ENCODE measurements at regions not wholly inside any gene's neighbourhood (a gene's known extent, or its start where the extent isn't known, plus 50 kb on each side); places are given as distances from the start of the nearest gene placed in this dataset.
A peak's percentile ranks its signal among the peaks of the same experiment; 100 is the strongest.

- H3K27ac Mint-ChIP-seq: no peak overlapping the region
- no peaks in the 10 kb centered on the region for H3K4me1 Mint-ChIP-seq (ENCODE audit: low read depth in 2 of 2)
- H3K4me3 Mint-ChIP-seq: no peak overlapping the region
Measured at GRCh38 chr15:93249623-93250022, 160.6 kb upstream of the RGMA start.

GRCh38 chr15:93247466-93248121, 158.6 kb upstream of the RGMA start:
- Mint-ChIP-seq H3K27ac (no peak overlapping the region), H3K36me3 (no peaks in the 10 kb centered on the region), H3K4me1 (ENCODE audit: low read depth in 2 of 2) (no peaks in the 10 kb centered on the region), H3K27me3 (peaks cover 21 to 26% of the 10 kb centered on the region in 2 donors), H3K4me3 (no peak overlapping the region), H3K9me3 (no peaks in the 10 kb centered on the region)
- no peak for ATAC-seq
- no peak for DNase-seq (ENCODE audit: low spot score)

More at GRCh38 chr15:93249623-93250022, 160.6 kb upstream of the RGMA start:
- DNase-seq (ENCODE audit: low spot score) (no peak), ATAC-seq (no peak)
- Mint-ChIP-seq H3K9me3 (no peaks in the 10 kb centered on the region), H3K27me3 (peaks cover 20 to 26% of the 10 kb centered on the region in 2 donors), H3K36me3 (no peaks in the 10 kb centered on the region)

GRCh38 chr15:93246266-93247242, 157.5 kb upstream of the RGMA start:
- H3K4me1 Mint-ChIP-seq (ENCODE audit: low read depth in 2 of 2): no peaks in the 10 kb centered on the region
- H3K27ac Mint-ChIP-seq: no peak overlapping the region
- H3K27me3 Mint-ChIP-seq: peaks cover 21 to 26% of the 10 kb centered on the region in 2 donors
- ATAC-seq: no peak
- no peak for DNase-seq (ENCODE audit: low spot score)
- H3K4me3 Mint-ChIP-seq: no peak overlapping the region
- no peaks in the 10 kb centered on the region for H3K9me3 Mint-ChIP-seq
- H3K36me3 Mint-ChIP-seq: no peaks in the 10 kb centered on the region

GRCh38 chr15:93245661-93246042, 156.6 kb upstream of the RGMA start:
- no peaks in the 10 kb centered on the region for H3K36me3 Mint-ChIP-seq
- H3K27me3 Mint-ChIP-seq: peaks cover 18 to 26% of the 10 kb centered on the region in 2 donors
- H3K9me3 Mint-ChIP-seq: no peaks in the 10 kb centered on the region
- H3K4me1 Mint-ChIP-seq (ENCODE audit: low read depth in 2 of 2): no peaks in the 10 kb centered on the region
- no peak for DNase-seq (ENCODE audit: low spot score)
- H3K27ac Mint-ChIP-seq: no peak overlapping the region
- no peak overlapping the region for H3K4me3 Mint-ChIP-seq
- no peak for ATAC-seq

- H3K36me3 Mint-ChIP-seq: no peaks in the 10 kb centered on the region
Measured at GRCh38 chr15:93244696-93245660, 156.0 kb upstream of the RGMA start.

GRCh38 chr15:93243573-93243972, 154.6 kb upstream of the RGMA start:
- H3K4me3 Mint-ChIP-seq: no peak overlapping the region
- ATAC-seq (no peak), DNase-seq (ENCODE audit: low spot score) (no peak)
- no peaks in the 10 kb centered on the region for H3K4me1 Mint-ChIP-seq (ENCODE audit: low read depth in 2 of 2)
- peaks cover 13 to 20% of the 10 kb centered on the region in 2 donors for H3K27me3 Mint-ChIP-seq
- H3K9me3 Mint-ChIP-seq: no peaks in the 10 kb centered on the region
- no peaks in the 10 kb centered on the region for H3K36me3 Mint-ChIP-seq
- H3K27ac Mint-ChIP-seq: no peak overlapping the region

More at GRCh38 chr15:93244696-93245660, 156.0 kb upstream of the RGMA start:
- peaks cover 18 to 26% of the 10 kb centered on the region in 2 donors for H3K27me3 Mint-ChIP-seq
- H3K27ac Mint-ChIP-seq: no peak overlapping the region
- H3K9me3 Mint-ChIP-seq: no peaks in the 10 kb centered on the region
- no peaks in the 10 kb centered on the region for H3K4me1 Mint-ChIP-seq (ENCODE audit: low read depth in 2 of 2)
- no peak overlapping the region for H3K4me3 Mint-ChIP-seq
- DNase-seq (ENCODE audit: low spot score): no peak
- peak in 1 of 2 donors; percentile 38 for ATAC-seq

- Mint-ChIP-seq H3K27ac (no peak overlapping the region), H3K27me3 (peaks cover 10 to 22% of the 10 kb centered on the region in 2 donors), H3K4me3 (no peak overlapping the region), H3K9me3 (no peaks in the 10 kb centered on the region), H3K4me1 (ENCODE audit: low read depth in 2 of 2) (no peaks in the 10 kb centered on the region), H3K36me3 (no peaks in the 10 kb centered on the region)
- no peak for ATAC-seq
- no peak for DNase-seq (ENCODE audit: low spot score)
Measured at GRCh38 chr15:93241696-93242585, 152.9 kb upstream of the RGMA start.

- Mint-ChIP-seq H3K9me3 (no peaks in the 10 kb centered on the region), H3K4me3 (no peak overlapping the region), H3K27ac (no peak overlapping the region), H3K27me3 (peaks cover 21 to 34% of the 10 kb centered on the region in 2 donors), H3K36me3 (no peaks in the 10 kb centered on the region), H3K4me1 (ENCODE audit: low read depth in 2 of 2) (peaks cover 6 to 9% of the 10 kb centered on the region in 2 donors)
- ATAC-seq: no peak
- no peak for DNase-seq (ENCODE audit: low spot score)
Measured at GRCh38 chr15:93239993-93240392, 151.0 kb upstream of the RGMA start.

- H3K4me1 Mint-ChIP-seq (ENCODE audit: low read depth in 2 of 2): peaks cover 6 to 9% of the 10 kb centered on the region in 2 donors
- no peak for DNase-seq (ENCODE audit: low spot score)
- no peak overlapping the region for H3K4me3 Mint-ChIP-seq
- H3K9me3 Mint-ChIP-seq: no peaks in the 10 kb centered on the region
- peaks cover 21 to 38% of the 10 kb centered on the region in 2 donors for H3K27me3 Mint-ChIP-seq
- ATAC-seq: no peak
- no peak overlapping the region for H3K27ac Mint-ChIP-seq
- no peaks in the 10 kb centered on the region for H3K36me3 Mint-ChIP-seq
Measured at GRCh38 chr15:93239591-93239990, 150.6 kb upstream of the RGMA start.

- H3K9me3 Mint-ChIP-seq: no peaks in the 10 kb centered on the region
- no peak overlapping the region for H3K4me3 Mint-ChIP-seq
- H3K36me3 Mint-ChIP-seq: no peaks in the 10 kb centered on the region
- ATAC-seq (no peak), DNase-seq (ENCODE audit: low spot score) (no peak)
- peaks cover 6 to 9% of the 10 kb centered on the region in 2 donors for H3K4me1 Mint-ChIP-seq (ENCODE audit: low read depth in 2 of 2)
- H3K27me3 Mint-ChIP-seq: peaks cover 24 to 38% of the 10 kb centered on the region in 2 donors
- H3K27ac Mint-ChIP-seq: no peak overlapping the region
Measured at GRCh38 chr15:93238641-93239040, 149.6 kb upstream of the RGMA start.

- Mint-ChIP-seq H3K27me3 (peaks cover 28 to 47% of the 10 kb centered on the region in 2 donors), H3K9me3 (no peaks in the 10 kb centered on the region), H3K4me1 (ENCODE audit: low read depth in 2 of 2) (peaks cover 7 to 9% of the 10 kb centered on the region in 2 donors), H3K36me3 (no peaks in the 10 kb centered on the region), H3K27ac (peak overlapping the region in 1 of 2 donors; percentile 29), H3K4me3 (peak overlapping the region; percentile 52)
- ATAC-seq (peak in 1 of 2 donors; percentile 64), DNase-seq (ENCODE audit: low spot score) (no peak)
Measured at GRCh38 chr15:93235926-93236780, 147.1 kb upstream of the RGMA start.

- Mint-ChIP-seq H3K9me3 (no peaks in the 10 kb centered on the region), H3K27ac (no peak overlapping the region), H3K4me3 (no peak overlapping the region), H3K27me3 (peaks cover 34 to 55% of the 10 kb centered on the region in 2 donors), H3K4me1 (ENCODE audit: low read depth in 2 of 2) (peaks cover 9 to 11% of the 10 kb centered on the region in 2 donors), H3K36me3 (peaks cover 5% of the 10 kb centered on the region)
- no peak for ATAC-seq
- no peak for DNase-seq (ENCODE audit: low spot score)
Measured at GRCh38 chr15:93235269-93235668, 146.3 kb upstream of the RGMA start.
